K562 (cell line): ENCODE measurements at regions not wholly inside any gene's neighbourhood (a gene's known extent, or its start where the extent isn't known, plus 50 kb on each side); places are given as distances from the start of the nearest gene placed in this dataset.

Experiments
- BRF1 ChIP-seq: IDR thresholded peaks from 3 replicates; pipeline ENCODE4 v1.6.1; 2011; ENCODE audit warnings: borderline replicate concordance, mild to moderate bottlenecking; ENCODE audit not compliant: insufficient read length; ENCODE audit errors: extremely low read depth
- CHD1 ChIP-seq: fragments of 200-600 bp; sonication (generic); IDR thresholded peaks from one replicate; pipeline ENCODE4 v1.6.1; 2012; ENCODE audit warnings: mild to moderate bottlenecking, moderate library complexity, low read length, inconsistent platforms
- CREBBP ChIP-seq: IDR thresholded peaks from one replicate; pipeline ENCODE4 v1.6.1; 2012; ENCODE audit warnings: low read depth, mild to moderate bottlenecking, control low read depth, inconsistent platforms, low read length
- CXXC5 ChIP-seq: fragments of 250-450 bp; sonication (Bioruptor Pico); IDR thresholded peaks from 2 replicates; pipeline ENCODE4 v1.8.0; 2022; ENCODE audit warnings: inconsistent platforms, mild to moderate bottlenecking, moderate library complexity
- ELF4 ChIP-seq: fragments of 450-650 bp; formaldehyde crosslinking; IDR thresholded peaks from 2 replicates; pipeline ENCODE4 v1.4.0; 2022; ENCODE audit warnings: missing genetic modification characterization
- FOS ChIP-seq: IDR thresholded peaks from 3 replicates; pipeline ENCODE4 v1.6.1; 2011; ENCODE audit not compliant: insufficient read length; ENCODE audit errors: extremely low read depth
- GTF2A2 ChIP-seq: IDR thresholded peaks from 2 replicates; pipeline ENCODE4 v1.6.1; 2016; ENCODE audit warnings: mild to moderate bottlenecking, missing genetic modification characterization, missing compliant biosample characterization
- LARP7 ChIP-seq: fragments of 450-650 bp; IDR thresholded peaks from 2 replicates; pipeline ENCODE4 v1.6.1; 2016
- MBD1 ChIP-seq: fragments of 250-450 bp; sonication (Bioruptor Pico); IDR thresholded peaks from 2 replicates; pipeline ENCODE4 v1.8.0; 2022; ENCODE audit warnings: inconsistent platforms
- PKNOX1 ChIP-seq: fragments of 450-650 bp; IDR thresholded peaks from 2 replicates; pipeline ENCODE4 v1.6.1; 2016
- PTRF ChIP-seq: fragments of 450-650 bp; IDR thresholded peaks from 2 replicates; pipeline ENCODE4 v1.6.1; 2016; ENCODE audit warnings: mild to moderate bottlenecking, missing genetic modification characterization, missing compliant biosample characterization
- RBBP5 ChIP-seq: fragments of 200-600 bp; sonication (generic); IDR thresholded peaks from 2 replicates; pipeline ENCODE4 v1.6.1; 2012; ENCODE audit warnings: borderline replicate concordance, mild to moderate bottlenecking, low read length, control low read depth, inconsistent platforms; ENCODE audit not compliant: insufficient read depth, poor library complexity, severe bottlenecking
- TAL1 ChIP-seq: fragments of 450-650 bp; IDR thresholded peaks from 2 replicates; pipeline ENCODE4 v1.6.1; 2016; ENCODE audit warnings: mild to moderate bottlenecking
- TARDBP ChIP-seq: fragments of 450-650 bp; IDR thresholded peaks from 2 replicates; pipeline ENCODE4 v1.6.1; 2016
- TCF3 ChIP-seq: sonication (generic); formaldehyde crosslinking; IDR thresholded peaks from 2 replicates; pipeline ENCODE4 v1.4.0; 2020; ENCODE audit warnings: mild to moderate bottlenecking, missing genetic modification reagents
- TEAD1 ChIP-seq, 2 experiments: fragments of 450-650 bp in 1 of 2; sonication (generic) in 1 of 2; formaldehyde crosslinking; IDR thresholded peaks; 2 replicates each; pipeline versions ENCODE4 v1.4.0 to v1.8.0; 2020 to 2022; ENCODE audit warnings: mild to moderate bottlenecking in 2 of 2, missing genetic modification reagents in 1 of 2
- VEZF1 ChIP-seq: fragments of 200-800 bp; sonication (Bioruptor generic); IDR thresholded peaks from 2 replicates; pipeline ENCODE4 v1.6.1; 2017; ENCODE audit warnings: missing genetic modification characterization, missing compliant biosample characterization
- ZBTB11 ChIP-seq, 3 experiments: fragments of 200-800 bp in 1 of 3; fragments of 250-450 bp in 1 of 3; fragments of 450-650 bp in 1 of 3; sonication (Bioruptor Pico) in 1 of 3; sonication (Bioruptor generic) in 1 of 3; formaldehyde crosslinking in 1 of 3; IDR thresholded peaks; 2 replicates each; pipeline versions ENCODE4 v1.6.1 to v1.8.0; 2016 to 2022; ENCODE audit warnings: mild to moderate bottlenecking in 2 of 3, missing genetic modification characterization in 2 of 3, missing compliant biosample characterization in 1 of 3, moderate library complexity in 1 of 3
- ZNF184 ChIP-seq: sonication (generic); formaldehyde crosslinking; IDR thresholded peaks from 2 replicates; pipeline ENCODE4 v1.5.0; 2020; ENCODE audit warnings: missing genetic modification reagents
- ZNF717 ChIP-seq: fragments of 250-450 bp; sonication (Bioruptor Pico); IDR thresholded peaks from 2 replicates; pipeline ENCODE4 v1.5.0; 2021
- ZNF780A ChIP-seq: fragments of 250-450 bp; sonication (Bioruptor Pico); IDR thresholded peaks from 2 replicates; pipeline ENCODE4 v1.5.0; 2021; ENCODE audit warnings: mild to moderate bottlenecking

DNA sequence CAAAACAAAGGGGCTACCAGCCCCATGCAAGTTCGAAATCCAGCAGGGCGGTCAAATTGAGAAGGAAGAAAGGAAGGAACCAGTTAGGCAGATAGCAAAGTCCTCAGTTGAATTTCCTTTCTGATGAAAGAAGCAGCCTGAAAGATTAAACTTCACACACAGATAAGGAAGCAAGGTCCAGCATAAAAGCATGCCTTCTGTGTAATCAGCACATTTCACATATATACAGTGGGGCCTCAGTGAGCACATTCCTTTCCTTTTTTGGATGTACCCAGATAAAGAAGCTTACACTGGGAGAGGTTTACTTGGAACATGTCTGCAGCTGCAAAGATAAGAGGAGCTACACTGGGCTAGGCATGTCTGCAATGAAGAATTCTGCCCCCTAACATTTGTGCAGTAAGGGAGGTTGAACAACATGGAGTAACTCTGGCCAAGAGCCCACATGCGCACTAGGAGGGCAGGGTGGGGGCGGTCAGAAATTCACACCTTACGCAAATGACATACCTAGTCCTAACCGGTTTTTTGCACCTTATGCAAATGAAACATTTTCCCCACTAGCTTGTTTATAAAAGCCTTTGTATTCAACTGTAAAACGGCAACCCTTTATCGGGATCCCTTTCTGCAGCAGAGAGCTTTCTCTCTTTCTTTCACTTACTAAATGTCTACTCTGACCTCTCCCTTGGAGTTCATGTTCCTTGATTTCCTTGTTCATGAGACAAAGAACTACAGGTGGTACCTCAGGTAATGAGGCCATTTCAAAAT is 149.7 kb upstream of the FBXL17 start (continued):
- TF ChIP-seq BRF1 = no peak
- peak; percentile 100 for TF ChIP-seq ELF4 (CRISPR knock-in tag)
- peak; percentile 98 for TF ChIP-seq GTF2A2 (tag)
- peak; percentile 100 for TF ChIP-seq CXXC5 (CRISPR knock-in tag)
- TF ChIP-seq ZNF184 = no peak
- TF ChIP-seq TARDBP = no peak
- peak; percentile 88 for TF ChIP-seq VEZF1 (CRISPR knock-in tag)
- no peak for TF ChIP-seq LARP7
- peak; percentile 95 to 100 for TF ChIP-seq TEAD1 (CRISPR knock-in tag; IDR thresholded peaks at IDR 0.05)
- TF ChIP-seq ZNF717 (CRISPR knock-in tag) = peak; percentile 93
- peak; percentile 96 for TF ChIP-seq TAL1
- no peak for TF ChIP-seq FOS
- TF ChIP-seq CHD1 = no peak
- peak; percentile 93; the same call in 1 of the 2 replicates for TF ChIP-seq ZNF780A
- peak in 2 of 3 experiments; percentile 53 to 95; a peak in 3 of 6 replicates for TF ChIP-seq ZBTB11 (CRISPR knock-in tag; IDR thresholded peaks at IDR 0.05)
- peak; percentile 97 for TF ChIP-seq TCF3 (CRISPR knock-in tag)
- TF ChIP-seq PKNOX1 = no peak
- TF ChIP-seq CREBBP = no peak
- TF ChIP-seq RBBP5 = no peak
- peak; percentile 99 for TF ChIP-seq PTRF (tag)
- TF ChIP-seq MBD1 (CRISPR knock-in tag) = peak; percentile 99
